ENCODE measurements at regions not wholly inside any gene's neighbourhood (a gene's known extent, or its start where the extent isn't known, plus 50 kb on each side); places are given as distances from the start of the nearest gene placed in this dataset.

DNA sequence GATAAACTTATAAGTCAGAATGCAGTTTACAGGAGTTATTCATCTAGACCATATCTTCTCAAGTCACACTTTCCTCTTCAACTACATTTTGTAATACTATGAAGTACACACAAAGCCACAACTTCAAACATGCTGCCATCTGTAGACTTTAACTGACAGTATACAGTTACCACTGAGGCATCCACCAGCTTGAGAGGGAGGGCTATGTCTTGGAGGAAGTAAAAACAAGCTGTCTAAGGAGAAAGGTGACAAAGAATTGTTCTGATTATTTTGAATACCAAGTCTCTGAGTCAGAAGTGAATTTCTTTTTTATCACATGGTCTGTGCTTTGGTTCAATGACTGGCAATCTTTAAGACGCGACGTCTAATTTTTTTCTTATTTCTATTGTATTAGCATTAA is 97.6 kb upstream of the CDH10 start:
- TF ChIP-seq, protein P1, sequence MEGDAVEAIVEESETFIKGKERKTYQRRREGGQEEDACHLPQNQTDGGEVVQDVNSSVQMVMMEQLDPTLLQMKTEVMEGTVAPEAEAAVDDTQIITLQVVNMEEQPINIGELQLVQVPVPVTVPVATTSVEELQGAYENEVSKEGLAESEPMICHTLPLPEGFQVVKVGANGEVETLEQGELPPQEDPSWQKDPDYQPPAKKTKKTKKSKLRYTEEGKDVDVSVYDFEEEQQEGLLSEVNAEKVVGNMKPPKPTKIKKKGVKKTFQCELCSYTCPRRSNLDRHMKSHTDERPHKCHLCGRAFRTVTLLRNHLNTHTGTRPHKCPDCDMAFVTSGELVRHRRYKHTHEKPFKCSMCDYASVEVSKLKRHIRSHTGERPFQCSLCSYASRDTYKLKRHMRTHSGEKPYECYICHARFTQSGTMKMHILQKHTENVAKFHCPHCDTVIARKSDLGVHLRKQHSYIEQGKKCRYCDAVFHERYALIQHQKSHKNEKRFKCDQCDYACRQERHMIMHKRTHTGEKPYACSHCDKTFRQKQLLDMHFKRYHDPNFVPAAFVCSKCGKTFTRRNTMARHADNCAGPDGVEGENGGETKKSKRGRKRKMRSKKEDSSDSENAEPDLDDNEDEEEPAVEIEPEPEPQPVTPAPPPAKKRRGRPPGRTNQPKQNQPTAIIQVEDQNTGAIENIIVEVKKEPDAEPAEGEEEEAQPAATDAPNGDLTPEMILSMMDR (conservative IDR thresholded peaks at IDR 0.05; ENCODE audit: low read depth, low read length) = no peak
- TF ChIP-seq EZH2 (IDR thresholded peaks at IDR 0.05; ENCODE audit: low read length, unreplicated experiment) (no peak), EZH2phosphoT487 (IDR thresholded peaks at IDR 0.05; ENCODE audit: borderline replicate concordance, low read length) (no peak)
